OCI-LY7 (cell line): ENCODE measurements at regions not wholly inside any gene's neighbourhood (a gene's known extent, or its start where the extent isn't known, plus 50 kb on each side); places are given as distances from the start of the nearest gene placed in this dataset.

Experiments used
- EZH2phosphoT487 ChIP-seq: fragments of 200-600 bp; sonication (generic); IDR thresholded peaks from 2 replicates; pipeline ENCODE4 v1.6.1; 2018; ENCODE audit warnings: low read depth, borderline replicate concordance, mild to moderate bottlenecking, mixed run types, antibody characterized with exemption, low read length, moderate library complexity, mixed read lengths
- TF ChIP-seq, protein P1 (sequence below): fragments of 200-600 bp; sonication (generic); conservative IDR thresholded peaks from 2 replicates; pipeline ENCODE4 v1.5.1; 2014; ENCODE audit warnings: mild to moderate bottlenecking, antibody characterized with exemption, low read length, moderate library complexity, mixed read lengths

DNA sequence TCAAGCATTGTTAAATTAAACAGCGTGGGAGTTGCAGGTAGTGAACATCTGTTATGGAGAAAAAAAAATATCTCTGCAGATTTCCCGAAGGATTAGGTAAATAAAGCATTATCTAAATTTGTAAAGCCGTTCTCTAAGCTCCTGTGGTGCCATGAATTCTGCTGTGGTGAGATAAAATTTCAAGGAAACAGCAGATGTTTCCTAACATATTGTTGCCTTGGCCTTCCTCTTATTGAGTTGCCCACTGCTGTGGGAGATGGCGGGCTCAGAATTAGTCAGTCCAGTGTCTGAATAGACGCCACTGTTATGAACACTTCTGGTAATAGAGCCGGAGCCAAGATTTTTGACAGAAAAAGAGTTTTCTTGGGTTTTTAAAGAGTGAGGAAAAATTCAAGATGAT is 82.6 kb upstream of the ELMO1 start:
- TF ChIP-seq, protein P1, sequence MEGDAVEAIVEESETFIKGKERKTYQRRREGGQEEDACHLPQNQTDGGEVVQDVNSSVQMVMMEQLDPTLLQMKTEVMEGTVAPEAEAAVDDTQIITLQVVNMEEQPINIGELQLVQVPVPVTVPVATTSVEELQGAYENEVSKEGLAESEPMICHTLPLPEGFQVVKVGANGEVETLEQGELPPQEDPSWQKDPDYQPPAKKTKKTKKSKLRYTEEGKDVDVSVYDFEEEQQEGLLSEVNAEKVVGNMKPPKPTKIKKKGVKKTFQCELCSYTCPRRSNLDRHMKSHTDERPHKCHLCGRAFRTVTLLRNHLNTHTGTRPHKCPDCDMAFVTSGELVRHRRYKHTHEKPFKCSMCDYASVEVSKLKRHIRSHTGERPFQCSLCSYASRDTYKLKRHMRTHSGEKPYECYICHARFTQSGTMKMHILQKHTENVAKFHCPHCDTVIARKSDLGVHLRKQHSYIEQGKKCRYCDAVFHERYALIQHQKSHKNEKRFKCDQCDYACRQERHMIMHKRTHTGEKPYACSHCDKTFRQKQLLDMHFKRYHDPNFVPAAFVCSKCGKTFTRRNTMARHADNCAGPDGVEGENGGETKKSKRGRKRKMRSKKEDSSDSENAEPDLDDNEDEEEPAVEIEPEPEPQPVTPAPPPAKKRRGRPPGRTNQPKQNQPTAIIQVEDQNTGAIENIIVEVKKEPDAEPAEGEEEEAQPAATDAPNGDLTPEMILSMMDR: no peak
- no peak for TF ChIP-seq EZH2phosphoT487
